ENCODE measurements at regions not wholly inside any gene's neighbourhood (a gene's known extent, or its start where the extent isn't known, plus 50 kb on each side); places are given as distances from the start of the nearest gene placed in this dataset.

GRCh38 chr10:61225939-61226338 lies 227.2 kb downstream of the TMEM26 start:
- TF ChIP-seq CTCF (IDR thresholded peaks at IDR 0.05) (no peak), TP53 (CRISPR knock-in tag; IDR thresholded peaks at IDR 0.05) (no peak), NFE2L2 (conservative IDR thresholded peaks at IDR 0.05; ENCODE audit: low read length) (no peak), BCL3 (IDR thresholded peaks at IDR 0.05) (no peak), RFX5 (IDR thresholded peaks at IDR 0.05) (no peak), EHF (CRISPR knock-in tag; IDR thresholded peaks at IDR 0.05) (no peak)
- TF ChIP-seq, protein P1, sequence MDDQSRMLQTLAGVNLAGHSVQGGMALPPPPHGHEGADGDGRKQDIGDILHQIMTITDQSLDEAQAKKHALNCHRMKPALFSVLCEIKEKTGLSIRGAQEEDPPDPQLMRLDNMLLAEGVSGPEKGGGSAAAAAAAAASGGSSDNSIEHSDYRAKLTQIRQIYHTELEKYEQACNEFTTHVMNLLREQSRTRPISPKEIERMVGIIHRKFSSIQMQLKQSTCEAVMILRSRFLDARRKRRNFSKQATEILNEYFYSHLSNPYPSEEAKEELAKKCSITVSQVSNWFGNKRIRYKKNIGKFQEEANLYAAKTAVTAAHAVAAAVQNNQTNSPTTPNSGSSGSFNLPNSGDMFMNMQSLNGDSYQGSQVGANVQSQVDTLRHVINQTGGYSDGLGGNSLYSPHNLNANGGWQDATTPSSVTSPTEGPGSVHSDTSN (IDR thresholded peaks at IDR 0.05) = no peak
- TF ChIP-seq, protein P2, sequence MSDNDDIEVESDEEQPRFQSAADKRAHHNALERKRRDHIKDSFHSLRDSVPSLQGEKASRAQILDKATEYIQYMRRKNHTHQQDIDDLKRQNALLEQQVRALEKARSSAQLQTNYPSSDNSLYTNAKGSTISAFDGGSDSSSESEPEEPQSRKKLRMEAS (IDR thresholded peaks at IDR 0.05) = no peak

All from A549 (cell line).